SK-N-MC (cell line): ENCODE measurements at regions not wholly inside any gene's neighbourhood (a gene's known extent, or its start where the extent isn't known, plus 50 kb on each side); places are given as distances from the start of the nearest gene placed in this dataset.

Experiments
- EZH2 ChIP-seq: fragments of 200-600 bp; sonication (generic); IDR thresholded peaks from one replicate; pipeline ENCODE4 v1.6.1; 2017; ENCODE audit warnings: antibody characterized with exemption
- POLR2AphosphoS5 ChIP-seq: IDR thresholded peaks from 2 replicates; pipeline ENCODE4 v1.6.1; 2012; ENCODE audit warnings: mild to moderate bottlenecking, low read depth, low read length, borderline replicate concordance

GRCh38 chr5:134463991-134464760 lies 52.5 kb upstream of the CDKN2AIPNL start:
- TF ChIP-seq EZH2, result no peak
- TF ChIP-seq POLR2AphosphoS5, result no peak
